Bronchial epithelial cell (primary cell): ENCODE measurements at regions not wholly inside any gene's neighbourhood (a gene's known extent, or its start where the extent isn't known, plus 50 kb on each side); places are given as distances from the start of the nearest gene placed in this dataset.

ENCODE experiments used
- DNase-seq: peaks from one replicate; pipeline ENCODE4 v3.0.0-alpha.2; 2010; ENCODE audit warnings: low read depth
- FAIRE-seq: peaks from 2 replicates; lab custom pipeline; 2011; peaks lifted over from hg19 to GRCh38; lab: Jason Lieb, UNC
- H3K27me3 ChIP-seq: 2 replicates; pipeline ENCODE4 v1.5.1; 2011; ENCODE audit warnings: low read length; ENCODE audit not compliant: control insufficient read depth, insufficient read depth
- H3K36me3 ChIP-seq: 2 replicates; pipeline ENCODE4 v1.5.1; 2011; ENCODE audit warnings: low read length; ENCODE audit not compliant: control insufficient read depth, insufficient read depth
- H3K4me3 ChIP-seq: 2 replicates; pipeline ENCODE4 v1.5.1; 2011; ENCODE audit warnings: mild to moderate bottlenecking, low read depth, low read length, control low read depth
- CTCF ChIP-seq: IDR thresholded peaks from 2 replicates; pipeline ENCODE4 v1.5.1; 2011; ENCODE audit warnings: mild to moderate bottlenecking, moderate library complexity, low read length, control low read depth, inconsistent platforms; ENCODE audit not compliant: insufficient read depth, severe bottlenecking

- TF ChIP-seq CTCF = no peak
- FAIRE-seq = peak; percentile 43
Measured at GRCh38 chr13:99034333-99035085, 56.6 kb upstream of the DOCK9 start.

GRCh38 chr13:99035715-99036114 lies 57.9 kb upstream of the DOCK9 start:
- DNase-seq (no peak), FAIRE-seq (no peak)
- no peak overlapping the region for H3K4me3 ChIP-seq
- TF ChIP-seq CTCF = no peak
- H3K36me3 ChIP-seq = no peaks in the 10 kb centered on the region
- no peaks in the 10 kb centered on the region for H3K27me3 ChIP-seq

More at GRCh38 chr13:99034333-99035085, 56.6 kb upstream of the DOCK9 start:
- H3K36me3 ChIP-seq = no peaks in the 10 kb centered on the region
- no peak for DNase-seq
- no peaks in the 10 kb centered on the region for H3K27me3 ChIP-seq
- no peak overlapping the region for H3K4me3 ChIP-seq

- TF ChIP-seq CTCF = no peak
- H3K36me3 ChIP-seq = no peaks in the 10 kb centered on the region
- DNase-seq (no peak), FAIRE-seq (no peak)
- H3K4me3 ChIP-seq = no peak overlapping the region
- no peaks in the 10 kb centered on the region for H3K27me3 ChIP-seq
Measured at GRCh38 chr13:99037756-99038155, 59.9 kb upstream of the DOCK9 start.

GRCh38 chr13:99039718-99040280 lies 61.9 kb upstream of the DOCK9 start:
- DNase-seq (no peak), FAIRE-seq (no peak)
- H3K36me3 ChIP-seq = no peaks in the 10 kb centered on the region
- TF ChIP-seq CTCF = no peak
- H3K4me3 ChIP-seq = no peak overlapping the region
- H3K27me3 ChIP-seq = no peaks in the 10 kb centered on the region

GRCh38 chr13:99040536-99041131 lies 62.8 kb upstream of the DOCK9 start:
- H3K36me3 ChIP-seq = no peaks in the 10 kb centered on the region
- H3K4me3 ChIP-seq = no peak overlapping the region
- no peak for TF ChIP-seq CTCF
- FAIRE-seq = no peak
- no peaks in the 10 kb centered on the region for H3K27me3 ChIP-seq
- DNase-seq = peak; percentile 18
